Limb (tissue), 2 donors: ENCODE measurements at regions not wholly inside any gene's neighbourhood (a gene's known extent, or its start where the extent isn't known, plus 50 kb on each side); places are given as distances from the start of the nearest gene placed in this dataset.
"Not testable (repeated sequence)": the region's sequence is repeated elsewhere in the genome, so short reads cannot be mapped to it uniquely, and the experiment has no call there.

Experiments
- DNase-seq, 2 donors: peaks; one replicate each; pipeline ENCODE4 v3.0.0-alpha.2; 2016; ENCODE audit errors: extremely low spot score in 2 of 2

- no peak for DNase-seq
Observed at GRCh38 chr12:105481392-105482300, 151.2 kb downstream of the C12orf75 start.

- DNase-seq, result no peak
Observed at GRCh38 chr12:105482951-105483350, 152.5 kb downstream of the C12orf75 start.

GRCh38 chr12:105483691-105484090, 153.2 kb downstream of the C12orf75 start:
- no peak for DNase-seq

- DNase-seq, result no peak
Observed at GRCh38 chr12:105485321-105485910, 154.9 kb downstream of the C12orf75 start.

- no peak for DNase-seq
Observed at GRCh38 chr12:105485921-105486320, 155.4 kb downstream of the C12orf75 start.

- DNase-seq, result no peak
Observed at GRCh38 chr12:105487963-105488362, 157.5 kb downstream of the C12orf75 start.

- DNase-seq, result peak in 1 of 2 donors; percentile 36
Observed at GRCh38 chr12:105492591-105493545, 162.4 kb downstream of the C12orf75 start.

GRCh38 chr12:105499205-105499604, 168.7 kb downstream of the C12orf75 start:
- DNase-seq, result no peak

- DNase-seq, result not testable (repeated sequence)
Observed at GRCh38 chr12:105500676-105501075, 170.2 kb downstream of the C12orf75 start.

- DNase-seq, result no peak
Observed at GRCh38 chr12:105502426-105502930, 172.0 kb downstream of the C12orf75 start.

- DNase-seq, result no peak
Observed at GRCh38 chr12:105503619-105504018, 173.1 kb downstream of the C12orf75 start.

- DNase-seq, result no peak
Observed at GRCh38 chr12:105504286-105504685, 173.8 kb downstream of the C12orf75 start.

- no peak for DNase-seq
Observed at GRCh38 chr12:105506678-105507310, 176.3 kb downstream of the C12orf75 start.

- peak in 1 of 2 donors; percentile 15 for DNase-seq
Observed at GRCh38 chr12:105507311-105508038, 177.0 kb downstream of the C12orf75 start.

- no peak for DNase-seq
Observed at GRCh38 chr12:105508096-105508495, 177.6 kb downstream of the C12orf75 start.

- no peak for DNase-seq
Observed at GRCh38 chr12:105510526-105510925, 180.0 kb downstream of the C12orf75 start.

GRCh38 chr12:105512861-105513260, 182.4 kb downstream of the C12orf75 start:
- not testable (repeated sequence) for DNase-seq

GRCh38 chr12:105522166-105522825, 191.8 kb downstream of the C12orf75 start:
- DNase-seq, result no peak

- peak; percentile 83 to 93 for DNase-seq
Observed at GRCh38 chr12:105523164-105524057, 192.9 kb downstream of the C12orf75 start.
